ENCODE measurements at regions not wholly inside any gene's neighbourhood (a gene's known extent, or its start where the extent isn't known, plus 50 kb on each side); places are given as distances from the start of the nearest gene placed in this dataset.

- no peak for TF ChIP-seq XRCC3 (IDR thresholded peaks at IDR 0.05)
- no peak for TF ChIP-seq PML (IDR thresholded peaks at IDR 0.05; ENCODE audit: low read length)
- TF ChIP-seq ZNF316 (IDR thresholded peaks at IDR 0.05) = no peak
- no peak for TF ChIP-seq SETDB1 (IDR thresholded peaks at IDR 0.05; ENCODE audit: low read length)
These were observed 106.8 kb upstream of the RFLNA start (continued) for GRCh38 chr12:124188084-124188483.

DNA sequence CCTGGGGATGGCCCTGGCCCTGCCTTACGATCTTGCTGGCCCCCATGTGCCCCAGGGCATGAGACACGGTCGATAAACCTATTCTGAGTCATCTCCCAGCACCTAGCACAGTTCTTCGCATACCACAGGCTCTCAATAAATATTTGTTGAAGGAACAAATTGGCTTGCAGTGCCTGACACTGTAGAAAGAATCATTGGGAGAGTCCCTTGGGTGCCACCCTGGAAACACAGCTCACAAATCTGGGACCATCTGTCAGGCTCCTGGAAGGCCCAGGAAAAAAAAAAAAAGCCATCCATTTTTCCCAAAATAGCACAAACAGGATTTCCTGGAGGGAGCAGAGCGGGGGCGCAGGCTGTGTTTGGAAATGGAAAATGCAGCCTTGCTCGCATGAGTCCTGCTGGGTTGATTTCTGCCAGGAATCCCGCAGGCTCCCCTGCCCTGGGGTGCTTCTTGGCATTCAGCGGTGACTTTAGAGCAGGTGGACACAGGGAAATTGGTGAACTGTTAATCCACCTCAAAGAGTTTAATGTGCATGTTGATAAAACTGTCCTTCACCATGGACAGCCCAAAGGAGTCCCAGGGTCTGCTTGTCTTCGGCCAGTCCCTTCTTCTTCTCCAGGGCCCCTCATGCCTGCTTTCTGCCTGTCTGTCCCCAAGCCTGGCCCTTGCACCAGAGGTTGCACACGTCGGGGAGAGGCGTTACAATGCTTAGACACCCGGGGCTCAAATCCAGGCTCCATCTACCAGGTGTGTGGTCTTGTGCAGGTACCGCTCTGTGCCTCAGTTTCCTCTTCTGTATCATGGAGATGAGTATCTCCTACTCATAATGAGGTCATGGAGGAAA, 106.1 kb upstream of the RFLNA start:
- in situ Hi-C loops (cut with MboI) (no loop called here), intact Hi-C loops (cut with micrococcal nuclease) (no loop called here)
- Histone ChIP-seq H3K27ac (ENCODE audit: extremely low read depth, low read depth, low read length) (no peak overlapping the region), H3K4me3 (no peak overlapping the region), H3K4me1 (replicated peaks in 1 of 2; ENCODE audit: control insufficient read depth in 2 of 2, insufficient read depth in 2 of 2, low read length in 2 of 2) (peaks cover 3 to 22% of the 10 kb centered on the region in 2 experiments; a peak in 3 of 5 replicates), H3K9ac (ENCODE audit: insufficient read depth in 1 of 2, low read depth in 2 of 2, low read length in 2 of 2) (no peak overlapping the region), H2AFZ (ENCODE audit: low read depth, low read length) (no peak overlapping the region), H3K9me3 (replicated peaks; ENCODE audit: control insufficient read depth, insufficient read depth, low read depth, low read length) (peaks cover 3% of the 10 kb centered on the region; the same call in 1 of the 2 replicates), H3K79me2 (ENCODE audit: control insufficient read depth, insufficient read depth, low read length) (no peaks in the 10 kb centered on the region), H3K36me3 (ENCODE audit: control insufficient read depth, insufficient read depth, low read length) (no peaks in the 10 kb centered on the region), H3K4me2 (ENCODE audit: insufficient read depth, low read length) (no peak overlapping the region), H4K20me1 (replicated peaks; ENCODE audit: control insufficient read depth, insufficient read depth, low read length) (peaks cover 3% of the 10 kb centered on the region; the same call in 1 of the 2 replicates), H3K9me1 (ENCODE audit: control insufficient read depth, insufficient read depth, low read length) (no peaks in the 10 kb centered on the region), H3K27me3 (ENCODE audit: control insufficient read depth in 2 of 2, insufficient read depth in 2 of 2, low read length in 2 of 2) (peaks cover 36 to 65% of the 10 kb centered on the region in 2 experiments)
- POLR2A ChIA-PET = interaction anchor here (0.6 to 1.2 kb wide), 3 partner anchors 9 to 106 kb away, joined by 3 to 4 read pairs (median 4); no protein-coding TSS in a partner anchor
- no peak for DNase-seq (ENCODE audit: extremely low read depth in 1 of 4, low spot score in 3 of 4)
- BruUV-seq (replicated peaks) = no TSS peak
- no peak for FAIRE-seq
- CTCF ChIA-PET (ENCODE audit: low intra/inter-chr PET ratio) = no interaction called here
- ATAC-seq = no peak
- TF ChIP-seq RBBP5 (IDR thresholded peaks at IDR 0.05; ENCODE audit: borderline replicate concordance, insufficient read depth, low read length, poor library complexity, severe bottlenecking) = no peak
- WGBS (ENCODE audit: insufficient coverage, low coverage, missing lambda C conversion rate) = 5% methylated on average over 14 of the region's 15 CpGs
